Kidney (tissue), 13 donors: ENCODE measurements at regions not wholly inside any gene's neighbourhood (a gene's known extent, or its start where the extent isn't known, plus 50 kb on each side); places are given as distances from the start of the nearest gene placed in this dataset.
A peak's percentile ranks its signal among the peaks of the same experiment; 100 is the strongest.

ENCODE experiments used
- DNase-seq, 5 donors: peaks; one replicate each; pipeline ENCODE4 v3.0.0-alpha.2; 2013 to 2020
- FAIRE-seq: peaks from 2 replicates; lab custom pipeline; 2012; peaks lifted over from hg19 to GRCh38; lab: Jason Lieb, UNC
- H3K27ac ChIP-seq, 2 donors: one replicate each; pipeline ENCODE4 v1.7.0; 2013; ENCODE audit warnings: low read depth in 2 of 2, low read length in 2 of 2, inconsistent platforms in 1 of 2
- H3K27me3 ChIP-seq: one replicate; pipeline ENCODE4 v1.7.1; 2013; ENCODE audit warnings: low read length, inconsistent platforms; ENCODE audit not compliant: control insufficient read depth, insufficient read depth
- H3K36me3 ChIP-seq, 3 donors: one replicate each; pipeline versions ENCODE4 v1.7.0 to v1.7.1; 2013; ENCODE audit warnings: low read length in 3 of 3, control low read depth in 1 of 3, inconsistent platforms in 1 of 3; ENCODE audit not compliant: insufficient read depth in 3 of 3, control insufficient read depth in 2 of 3
- H3K4me1 ChIP-seq, 3 donors: one replicate each; pipeline versions ENCODE4 v1.7.0 to v1.7.1; 2013; ENCODE audit warnings: low read length in 3 of 3, inconsistent platforms in 1 of 3, low read depth in 1 of 3; ENCODE audit not compliant: control insufficient read depth in 2 of 3, insufficient read depth in 2 of 3
- H3K4me3 ChIP-seq, 3 donors: one replicate each; pipeline versions ENCODE4 v1.7.0 to v1.8.1; 2013; ENCODE audit warnings: low read length in 3 of 3, control low read depth in 1 of 3, inconsistent platforms in 1 of 3
- H3K9ac ChIP-seq, 3 donors: one replicate each; pipeline versions ENCODE4 v1.7.0 to v1.7.1; 2013; ENCODE audit warnings: low read length in 3 of 3, control low read depth in 1 of 3, inconsistent platforms in 1 of 3
- H3K9me3 ChIP-seq, 3 donors: one replicate each; pipeline versions ENCODE4 v1.7.0 to v1.7.1; 2013; ENCODE audit warnings: low read length in 3 of 3, control low read depth in 1 of 3, inconsistent platforms in 1 of 3; ENCODE audit not compliant: control insufficient read depth in 2 of 3, insufficient read depth in 1 of 3
- intact Hi-C: fragments of 100-400 bp; cut with DNase I; formaldehyde crosslinking; loops from one replicate; pipeline ENCODE4 v1.11.1; 2022
- TF ChIP-seq, protein P1 (sequence below): IDR thresholded peaks from 3 replicates; pipeline ENCODE4 v1.5.1; 2012; ENCODE audit warnings: mild to moderate bottlenecking, moderate library complexity, borderline replicate concordance; ENCODE audit not compliant: insufficient read depth; ENCODE audit errors: extremely low read depth
- donor health status: control.
- donor health status: control.
- donor health status: control.
- donor health status: control.
- donor health status: control.
- donor health status: DM: yes; HTN: yes; CAD: no.
- donor health status: Normal renal cell carcinoma (clear cell type).

DNA sequence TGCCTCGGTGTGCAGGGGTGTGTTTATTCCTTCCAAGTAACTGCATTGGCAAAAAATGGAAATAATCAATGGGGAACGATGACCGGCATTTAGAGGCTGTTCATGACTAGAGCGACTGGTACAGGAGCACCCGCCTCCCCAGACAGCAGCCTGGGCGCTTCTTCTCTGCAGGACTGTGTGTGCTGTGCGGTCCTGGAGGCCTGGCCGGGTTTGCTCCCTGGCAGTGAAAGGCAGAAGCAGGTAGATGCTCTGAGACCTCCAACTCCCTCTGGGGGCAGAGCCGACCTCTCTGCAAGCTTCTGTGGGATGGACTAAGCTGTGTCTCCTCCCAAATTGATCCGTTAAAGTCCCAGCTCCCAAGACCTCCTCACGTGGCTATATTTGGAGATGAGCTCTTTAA, 59.2 kb upstream of the ACTRT2 start:
- intact Hi-C loops, result no loop called here
- FAIRE-seq (no peak), DNase-seq (no peak)
- Histone ChIP-seq H3K36me3 (no peaks in the 10 kb centered on the region), H3K9ac (no peak overlapping the region), H3K27ac (no peak overlapping the region), H3K27me3 (no peaks in the 10 kb centered on the region), H3K4me3 (no peak overlapping the region), H3K9me3 (peaks cover 0 to 3% (median 0%) of the 10 kb centered on the region in 3 donors), H3K4me1 (no peaks in the 10 kb centered on the region)
- TF ChIP-seq, protein P1, sequence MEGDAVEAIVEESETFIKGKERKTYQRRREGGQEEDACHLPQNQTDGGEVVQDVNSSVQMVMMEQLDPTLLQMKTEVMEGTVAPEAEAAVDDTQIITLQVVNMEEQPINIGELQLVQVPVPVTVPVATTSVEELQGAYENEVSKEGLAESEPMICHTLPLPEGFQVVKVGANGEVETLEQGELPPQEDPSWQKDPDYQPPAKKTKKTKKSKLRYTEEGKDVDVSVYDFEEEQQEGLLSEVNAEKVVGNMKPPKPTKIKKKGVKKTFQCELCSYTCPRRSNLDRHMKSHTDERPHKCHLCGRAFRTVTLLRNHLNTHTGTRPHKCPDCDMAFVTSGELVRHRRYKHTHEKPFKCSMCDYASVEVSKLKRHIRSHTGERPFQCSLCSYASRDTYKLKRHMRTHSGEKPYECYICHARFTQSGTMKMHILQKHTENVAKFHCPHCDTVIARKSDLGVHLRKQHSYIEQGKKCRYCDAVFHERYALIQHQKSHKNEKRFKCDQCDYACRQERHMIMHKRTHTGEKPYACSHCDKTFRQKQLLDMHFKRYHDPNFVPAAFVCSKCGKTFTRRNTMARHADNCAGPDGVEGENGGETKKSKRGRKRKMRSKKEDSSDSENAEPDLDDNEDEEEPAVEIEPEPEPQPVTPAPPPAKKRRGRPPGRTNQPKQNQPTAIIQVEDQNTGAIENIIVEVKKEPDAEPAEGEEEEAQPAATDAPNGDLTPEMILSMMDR, result no peak

DNA sequence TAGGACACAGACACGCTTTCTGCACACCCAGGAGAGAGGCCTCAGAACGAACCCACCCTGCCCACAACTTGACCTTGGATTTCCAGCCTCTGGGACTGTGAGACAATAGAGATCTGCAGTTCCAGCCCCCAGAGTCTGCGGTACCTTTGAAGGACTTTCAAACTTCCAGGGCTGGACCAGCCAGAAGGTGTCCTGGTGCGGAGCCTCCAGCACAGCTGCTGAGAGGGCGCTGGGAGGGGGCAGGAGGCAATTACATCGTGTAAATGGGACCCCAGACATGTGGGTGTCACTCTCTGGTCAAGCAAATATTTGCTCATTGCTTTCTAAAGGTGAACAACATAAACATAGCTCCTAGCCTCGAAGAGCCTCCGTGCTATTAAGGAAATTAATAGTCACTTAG, 58.7 kb upstream of the ACTRT2 start:
- no peaks in the 10 kb centered on the region for H3K36me3 ChIP-seq
- TF ChIP-seq, protein P1, result no peak
- peaks cover 0 to 2% (median 0%) of the 10 kb centered on the region in 3 donors for H3K9me3 ChIP-seq
- no peaks in the 10 kb centered on the region for H3K4me1 ChIP-seq
- DNase-seq, result peak in 1 of 5 donors; percentile 17
- no peak overlapping the region for H3K9ac ChIP-seq
- H3K4me3 ChIP-seq, result no peak overlapping the region
- FAIRE-seq, result no peak
- intact Hi-C loops, result no loop called here
- H3K27me3 ChIP-seq, result no peaks in the 10 kb centered on the region
- H3K27ac ChIP-seq, result no peak overlapping the region

DNA sequence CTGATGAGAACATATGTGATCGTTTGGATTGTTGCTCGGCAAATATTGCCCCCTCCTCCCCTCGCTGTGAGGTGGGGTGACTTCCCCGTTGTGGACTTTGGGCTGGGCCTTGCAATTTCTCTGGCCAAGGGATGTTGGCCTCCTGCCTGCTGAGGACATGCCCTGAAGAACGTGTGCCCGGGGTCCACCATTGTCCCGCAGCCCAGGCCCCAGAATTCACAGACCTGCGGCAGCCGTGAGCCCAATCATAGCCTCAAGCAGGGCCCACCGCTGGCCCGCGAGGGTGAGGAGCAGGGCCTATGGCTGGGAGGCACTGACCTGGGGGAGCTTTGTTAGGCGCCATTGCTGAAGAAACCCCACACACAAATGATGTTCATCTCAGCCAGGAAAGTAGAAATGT, 58.3 kb upstream of the ACTRT2 start:
- H3K27me3 ChIP-seq, result no peaks in the 10 kb centered on the region
- peaks cover 0 to under 1% (median 0%) of the 10 kb centered on the region in 3 donors for H3K4me1 ChIP-seq
- no peak for FAIRE-seq
- H3K36me3 ChIP-seq, result no peaks in the 10 kb centered on the region
- H3K9me3 ChIP-seq, result no peaks in the 10 kb centered on the region
- DNase-seq, result peak in 1 of 5 donors; percentile 18
- H3K9ac ChIP-seq, result no peak overlapping the region
- TF ChIP-seq, protein P1, result no peak
- intact Hi-C loops, result no loop called here
- H3K27ac ChIP-seq, result no peak overlapping the region
- no peak overlapping the region for H3K4me3 ChIP-seq

DNA sequence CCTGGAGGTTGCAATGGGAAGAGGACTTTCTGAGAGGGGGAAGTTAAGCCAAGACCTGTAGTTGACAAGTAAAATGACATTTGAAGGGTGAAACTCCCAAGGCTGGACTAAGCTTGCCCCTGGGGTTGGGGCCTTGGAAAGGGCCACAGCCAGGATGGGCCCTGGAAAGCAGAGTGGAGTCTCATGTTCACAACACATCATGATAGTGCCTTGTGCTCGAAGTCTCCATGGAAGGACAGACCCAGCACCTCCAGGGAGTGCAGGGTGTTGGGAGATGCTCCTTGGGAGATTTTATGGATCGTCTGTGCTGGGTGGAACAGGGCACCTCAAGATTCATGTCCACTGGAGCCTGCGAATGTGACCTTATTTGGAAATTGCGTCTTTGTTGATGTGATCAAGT, 55.6 kb upstream of the ACTRT2 start:
- no peak for FAIRE-seq

More for the DNA sequence above, 55.6 kb upstream of the ACTRT2 start:
- Histone ChIP-seq H3K4me1 (peaks cover 0 to 2% (median 0%) of the 10 kb centered on the region in 3 donors), H3K9ac (no peak overlapping the region), H3K9me3 (no peaks in the 10 kb centered on the region), H3K4me3 (no peak overlapping the region), H3K36me3 (no peaks in the 10 kb centered on the region), H3K27me3 (no peaks in the 10 kb centered on the region), H3K27ac (no peak overlapping the region)
- TF ChIP-seq, protein P1, result no peak
- intact Hi-C loops, result no loop called here
- DNase-seq, result peak in 1 of 5 donors; percentile 7
